B cell (primary cell): ENCODE measurements at regions not wholly inside any gene's neighbourhood (a gene's known extent, or its start where the extent isn't known, plus 50 kb on each side); places are given as distances from the start of the nearest gene placed in this dataset.

ENCODE experiments used
- EZH2 ChIP-seq: IDR thresholded peaks from 2 replicates; pipeline ENCODE4 v1.6.1; 2012; ENCODE audit warnings: borderline replicate concordance, low read depth, mild to moderate bottlenecking, moderate library complexity, low read length; ENCODE audit not compliant: insufficient read depth, poor library complexity, severe bottlenecking
- TF ChIP-seq, protein P1 (sequence below): fragments of 200-600 bp; IDR thresholded peaks from one replicate; pipeline ENCODE4 v1.8.0; 2022; ENCODE audit warnings: antibody characterized with exemption, mild to moderate bottlenecking

- TF ChIP-seq, protein P1, sequence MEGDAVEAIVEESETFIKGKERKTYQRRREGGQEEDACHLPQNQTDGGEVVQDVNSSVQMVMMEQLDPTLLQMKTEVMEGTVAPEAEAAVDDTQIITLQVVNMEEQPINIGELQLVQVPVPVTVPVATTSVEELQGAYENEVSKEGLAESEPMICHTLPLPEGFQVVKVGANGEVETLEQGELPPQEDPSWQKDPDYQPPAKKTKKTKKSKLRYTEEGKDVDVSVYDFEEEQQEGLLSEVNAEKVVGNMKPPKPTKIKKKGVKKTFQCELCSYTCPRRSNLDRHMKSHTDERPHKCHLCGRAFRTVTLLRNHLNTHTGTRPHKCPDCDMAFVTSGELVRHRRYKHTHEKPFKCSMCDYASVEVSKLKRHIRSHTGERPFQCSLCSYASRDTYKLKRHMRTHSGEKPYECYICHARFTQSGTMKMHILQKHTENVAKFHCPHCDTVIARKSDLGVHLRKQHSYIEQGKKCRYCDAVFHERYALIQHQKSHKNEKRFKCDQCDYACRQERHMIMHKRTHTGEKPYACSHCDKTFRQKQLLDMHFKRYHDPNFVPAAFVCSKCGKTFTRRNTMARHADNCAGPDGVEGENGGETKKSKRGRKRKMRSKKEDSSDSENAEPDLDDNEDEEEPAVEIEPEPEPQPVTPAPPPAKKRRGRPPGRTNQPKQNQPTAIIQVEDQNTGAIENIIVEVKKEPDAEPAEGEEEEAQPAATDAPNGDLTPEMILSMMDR, result no peak
- TF ChIP-seq EZH2, result no peak
These were observed 117.6 kb upstream of the TCERG1L start for GRCh38 chr10:131429141-131429540.
